ENCODE measurements at regions not wholly inside any gene's neighbourhood (a gene's known extent, or its start where the extent isn't known, plus 50 kb on each side); places are given as distances from the start of the nearest gene placed in this dataset.

- DNase-seq: no peak
Measured at GRCh38 chr2:199019898-199020507, 437.7 kb downstream of the SATB2 start.

DNA sequence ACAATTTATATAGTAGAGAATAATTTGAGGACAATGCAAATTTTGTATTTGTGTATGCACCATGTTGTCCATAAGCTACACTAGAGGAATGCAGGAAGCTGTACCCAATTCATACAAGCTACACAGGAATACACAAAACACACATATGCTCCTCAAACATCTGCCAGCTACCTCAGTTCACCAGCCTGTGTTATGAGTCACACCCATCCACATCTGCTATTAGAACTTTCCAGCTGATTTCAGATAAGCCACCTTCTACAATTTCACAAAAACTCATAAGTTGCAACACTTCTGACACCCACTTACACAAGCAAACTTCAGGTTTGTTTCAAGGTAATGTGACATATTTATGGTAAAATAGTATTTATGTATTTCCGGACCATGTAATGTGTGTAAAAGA, 438.9 kb downstream of the SATB2 start:
- DNase-seq: no peak

- no peak for DNase-seq
Measured at GRCh38 chr2:199015072-199015471, 442.7 kb downstream of the SATB2 start.

- DNase-seq: no peak
Measured at GRCh38 chr2:199014226-199014625, 443.5 kb downstream of the SATB2 start.

DNA sequence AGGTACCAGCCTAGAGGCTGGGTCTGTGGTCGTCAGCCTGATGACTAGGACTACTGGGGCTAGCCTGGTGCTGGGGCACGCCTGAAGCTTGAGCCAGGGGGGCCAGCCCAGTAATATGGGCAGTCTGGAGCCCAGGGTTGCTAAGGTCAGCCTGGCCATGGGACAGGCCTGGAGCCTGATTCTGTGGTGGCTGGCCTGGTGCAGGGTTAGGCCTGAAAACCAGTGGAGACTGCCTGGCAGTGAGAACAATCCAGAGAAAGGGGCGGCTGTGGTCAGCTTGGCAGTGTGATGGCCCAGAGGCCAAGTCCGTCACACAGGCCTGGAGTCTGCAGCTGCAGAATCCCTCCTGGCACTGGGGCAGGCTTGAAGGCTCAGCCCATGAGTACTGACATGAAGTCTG, 445.8 kb downstream of the SATB2 start:
- DNase-seq: no peak

DNA sequence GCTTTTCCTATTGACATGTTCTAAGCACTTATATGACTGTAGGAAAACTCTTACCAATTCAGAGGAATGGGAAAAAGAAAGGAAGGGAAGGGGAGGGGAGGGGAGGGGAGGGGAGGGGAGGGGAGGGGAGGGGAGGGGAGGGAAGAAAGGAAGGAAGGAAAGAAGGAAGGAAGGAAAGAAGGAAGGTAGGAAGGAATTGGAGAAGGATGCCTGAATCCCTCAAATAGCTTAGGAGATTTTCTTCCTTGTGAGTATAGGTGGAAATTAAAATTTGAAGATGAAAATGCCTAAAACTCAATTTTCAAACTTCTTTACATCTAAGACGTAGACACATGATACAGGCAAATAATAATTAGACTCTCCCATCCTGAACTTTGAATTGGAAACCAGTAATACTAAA, 463.1 kb downstream of the SATB2 start:
- no peak for DNase-seq

- no peak for DNase-seq
Measured at GRCh38 chr2:198991431-198991830, 466.3 kb downstream of the SATB2 start.

- no peak for DNase-seq
Measured at GRCh38 chr2:198975779-198976178, 482.0 kb downstream of the SATB2 start.

GRCh38 chr2:198973785-198974184, 484.0 kb downstream of the SATB2 start:
- DNase-seq: no peak

DNA sequence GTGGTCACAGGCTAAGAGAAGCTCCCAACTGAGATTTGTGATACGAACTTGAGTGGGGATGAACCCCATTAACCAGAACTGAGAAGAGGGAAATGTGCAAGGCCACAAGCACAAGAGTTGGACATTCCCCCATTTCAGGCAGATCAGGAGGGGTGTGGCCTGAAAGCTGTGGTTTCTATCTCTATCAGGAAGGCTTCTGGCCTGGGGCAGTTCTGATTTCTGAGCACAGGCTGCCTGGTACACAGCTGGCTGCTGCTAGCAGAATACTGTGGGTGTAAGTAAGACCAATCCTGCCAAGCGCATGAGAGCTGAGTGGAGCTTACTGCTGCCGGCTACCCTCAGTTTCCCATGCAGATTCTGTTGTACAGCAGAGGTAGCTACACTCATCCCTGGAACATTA, 484.6 kb downstream of the SATB2 start:
- DNase-seq: no peak

- no peak for DNase-seq
Measured at GRCh38 chr2:198968545-198968944, 489.2 kb downstream of the SATB2 start.

- DNase-seq: no peak
Measured at GRCh38 chr2:198966269-198966668, 491.5 kb downstream of the SATB2 start.

GRCh38 chr2:198961547-198961946, 496.2 kb downstream of the SATB2 start:
- DNase-seq: no peak

GRCh38 chr2:198957181-198957580, 500.6 kb downstream of the SATB2 start:
- no peak for DNase-seq

- no peak for DNase-seq
Measured at GRCh38 chr2:198953328-198953727, 504.4 kb downstream of the SATB2 start.

DNA sequence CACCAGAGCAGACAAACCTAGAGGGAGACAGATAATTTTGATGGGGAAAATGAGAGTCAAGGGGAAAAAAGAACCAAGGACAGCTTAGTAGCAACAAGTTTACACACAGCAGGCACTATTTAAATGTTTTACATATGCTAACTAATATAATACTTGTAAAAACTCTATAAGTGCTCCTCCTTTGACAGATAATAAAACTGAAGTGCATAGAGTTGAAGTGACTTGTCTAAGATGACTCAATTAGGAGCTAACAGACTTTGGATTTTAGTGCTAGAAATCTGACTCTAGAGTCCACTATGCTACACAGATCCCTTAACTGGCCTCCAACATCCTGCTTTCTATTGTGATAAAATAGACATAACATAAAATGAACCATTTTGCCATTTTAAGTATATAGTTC, 506.9 kb downstream of the SATB2 start:
- DNase-seq: no peak

DNA sequence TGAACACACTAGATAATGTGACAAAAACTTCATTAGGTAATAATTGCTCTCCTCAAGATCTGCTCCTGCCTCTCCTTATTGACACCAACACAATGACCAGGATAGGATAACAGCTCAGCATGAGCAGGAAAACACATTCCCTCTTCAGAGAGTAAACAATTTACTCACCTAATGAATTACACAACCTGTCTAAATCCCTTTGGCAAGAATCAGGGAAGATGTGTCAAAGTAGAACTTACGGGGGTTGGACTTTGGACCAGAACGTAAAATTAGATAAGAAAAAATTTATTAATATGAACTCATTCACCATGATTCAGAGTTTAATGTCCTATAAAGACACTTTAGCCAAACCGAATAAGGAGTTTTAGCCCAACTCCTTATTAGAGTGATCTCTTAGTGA, 512.2 kb downstream of the SATB2 start:
- DNase-seq: no peak

DNA sequence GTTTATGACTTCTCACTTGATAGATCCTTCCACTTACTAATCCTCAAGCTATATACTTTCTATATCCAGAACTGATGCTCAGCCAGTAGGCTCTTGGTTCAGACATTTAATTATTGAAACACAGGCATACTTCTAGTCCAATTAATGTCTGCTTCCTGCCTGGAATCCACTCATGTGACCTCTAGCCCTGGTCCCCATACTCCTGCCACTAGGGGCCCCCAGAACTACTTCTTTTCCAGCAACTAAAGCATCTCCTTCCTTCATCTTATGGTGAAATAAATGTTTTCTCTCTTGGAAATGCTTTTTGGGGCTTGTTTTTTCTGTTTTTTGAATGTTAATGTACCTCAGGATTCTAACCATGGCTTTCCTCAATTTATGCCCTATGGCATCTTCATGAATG, 527.6 kb downstream of the SATB2 start:
- DNase-seq: no peak

DNA sequence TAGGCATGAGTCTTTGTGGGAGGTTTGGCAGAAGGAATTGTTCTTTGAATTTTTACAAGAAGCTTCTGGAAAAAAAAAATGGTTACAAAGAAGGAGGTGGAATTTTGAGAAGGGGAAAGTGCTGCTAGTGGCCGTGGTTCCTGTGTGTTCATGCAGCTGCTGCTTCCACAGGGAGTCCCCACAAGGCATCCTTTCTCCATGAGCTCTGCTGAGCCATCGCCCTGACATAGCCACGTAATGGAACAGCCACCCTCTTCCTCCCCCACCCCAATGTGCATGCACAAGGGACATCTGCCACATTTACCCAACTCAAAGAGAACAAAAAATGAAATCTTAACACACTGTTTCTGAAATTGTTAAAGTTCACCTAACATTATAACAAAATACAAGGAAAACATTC, 529.7 kb downstream of the SATB2 start:
- no peak for DNase-seq

DNA sequence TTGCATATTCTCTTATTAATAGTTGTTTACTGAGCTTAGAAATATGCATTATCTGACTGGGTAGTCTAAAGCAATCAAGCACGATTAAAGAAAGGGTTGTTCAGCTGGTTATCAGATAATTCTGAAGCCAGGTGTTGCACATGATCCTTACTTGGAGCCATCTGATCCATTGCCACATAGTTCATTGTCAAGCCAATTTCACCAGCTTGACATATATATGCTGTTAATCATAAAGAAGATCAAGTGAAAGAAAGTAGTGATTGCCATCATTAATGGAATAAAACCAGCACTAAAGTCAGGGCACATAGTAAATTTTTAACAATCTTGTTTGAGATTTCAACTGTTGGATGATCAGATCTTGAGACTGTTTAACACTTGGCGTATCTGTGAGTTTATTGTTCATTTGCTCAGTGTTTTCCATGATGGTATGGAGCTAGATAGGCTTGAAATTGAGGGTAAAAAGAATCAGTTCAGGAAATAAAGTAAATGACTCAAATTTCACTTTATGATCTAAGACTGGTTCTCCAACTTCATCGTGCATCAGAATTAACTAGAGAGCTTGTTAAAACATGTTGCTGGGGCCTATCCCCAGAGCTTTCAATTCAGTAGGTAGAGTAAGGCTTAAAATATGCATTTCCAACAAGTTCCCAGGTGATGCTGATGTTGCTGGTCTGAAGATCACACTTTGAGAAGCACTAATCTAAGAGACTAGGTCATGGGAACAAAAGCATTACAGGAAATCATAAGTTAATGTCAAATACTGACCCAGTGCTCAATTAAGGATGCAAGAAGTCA, 539.6 kb downstream of the SATB2 start:
- DNase-seq: no peak

DNA sequence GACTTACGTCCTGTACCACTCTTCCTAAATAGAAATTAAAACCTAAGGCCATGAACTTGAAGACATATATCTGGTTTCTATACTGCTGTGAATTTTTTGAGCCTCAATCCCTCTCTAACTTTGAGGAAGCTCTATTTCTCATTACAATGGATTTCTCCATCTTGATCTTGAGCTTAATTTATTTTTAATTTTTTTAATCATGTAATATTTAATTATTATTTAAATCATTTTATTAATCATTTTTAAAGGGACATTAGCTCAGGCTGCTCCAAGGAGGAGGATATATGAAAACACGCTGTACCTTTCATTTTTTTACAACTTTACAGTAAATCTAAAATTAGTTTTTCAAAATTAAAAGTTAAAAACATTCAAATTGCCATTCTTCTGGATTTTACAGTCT, 540.5 kb downstream of the SATB2 start:
- DNase-seq: no peak

DNA sequence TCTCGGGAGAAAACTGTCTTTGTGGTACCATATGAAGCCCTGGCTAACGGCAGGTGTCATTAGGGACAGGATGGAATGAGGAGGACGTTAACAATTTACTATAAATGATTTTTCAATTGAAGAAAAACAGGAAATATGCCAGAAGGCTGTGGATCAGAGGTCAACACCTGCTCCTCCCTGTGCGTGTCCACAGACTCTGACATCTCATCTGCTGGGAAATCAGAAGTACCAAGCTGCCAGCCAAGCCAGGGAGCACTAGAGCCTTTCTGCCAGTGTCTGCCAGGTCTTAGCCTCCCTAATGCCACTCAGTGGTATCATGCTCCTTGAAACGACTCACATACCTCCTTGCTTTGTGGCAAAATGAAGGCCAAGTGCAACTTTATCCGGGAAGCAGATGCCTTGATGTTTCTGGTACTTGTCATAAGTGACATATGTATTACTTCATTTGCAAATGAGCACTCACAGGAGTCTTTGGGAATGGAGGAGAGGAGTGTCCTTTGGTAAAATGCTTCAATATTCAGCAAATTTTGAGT, 541.1 kb downstream of the SATB2 start:
- no peak for DNase-seq

DNA sequence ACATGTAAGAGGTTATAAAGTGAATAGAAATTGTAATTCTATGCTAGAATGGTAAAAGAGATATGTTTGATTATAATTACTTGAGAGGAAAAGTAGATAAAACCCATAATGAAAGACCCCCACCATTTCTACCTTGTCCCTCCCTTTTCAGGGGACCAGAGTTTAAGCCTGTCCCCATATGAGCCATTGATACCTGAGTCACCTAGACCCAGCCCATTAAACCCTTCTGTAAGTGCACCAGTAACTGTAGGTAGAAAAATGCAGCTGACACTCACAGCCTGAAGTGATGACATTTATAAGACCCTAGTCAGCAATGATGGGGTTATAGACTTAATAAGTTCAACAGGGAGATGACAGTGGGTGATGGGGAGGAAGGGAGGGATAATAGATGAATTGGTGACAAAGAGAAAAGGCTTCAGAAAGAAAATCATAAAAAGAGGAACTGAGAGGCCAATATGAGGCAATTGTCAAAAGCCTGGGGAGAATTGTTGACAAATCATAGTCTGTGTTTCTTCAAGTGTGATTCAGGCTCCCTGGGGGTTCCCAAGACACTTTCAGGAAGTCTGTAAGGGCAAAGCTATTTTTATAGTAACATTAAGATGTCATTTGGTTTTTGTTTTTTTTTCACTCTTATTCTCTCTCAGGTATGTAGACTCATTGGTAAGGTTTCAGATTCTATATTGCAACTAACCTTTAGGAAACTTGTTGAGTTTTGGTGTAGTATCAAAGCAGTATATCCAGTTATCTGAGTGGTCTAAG, 544.2 kb downstream of the SATB2 start:
- no peak for DNase-seq
